Liver (tissue), 3 donors: ENCODE measurements at regions not wholly inside any gene's neighbourhood (a gene's known extent, or its start where the extent isn't known, plus 50 kb on each side); places are given as distances from the start of the nearest gene placed in this dataset.

ENCODE experiments used
- CTCF ChIP-seq: fragments of 150-350 bp; IDR thresholded peaks from 2 replicates; pipeline ENCODE4 v1.5.1; 2017; ENCODE audit warnings: improper control_type of control experiment, low read depth, low read length; ENCODE audit not compliant: missing input control
- EGR1 ChIP-seq, 2 donors: IDR thresholded peaks; 2 replicates each; pipeline ENCODE4 v1.6.1; 2016 to 2018; ENCODE audit warnings: antibody characterized with exemption in 2 of 2, low read depth in 2 of 2
- JUND ChIP-seq, 2 donors: IDR thresholded peaks; 2 replicates each; pipeline ENCODE4 v1.6.1; 2016; ENCODE audit warnings: antibody characterized with exemption in 2 of 2
- REST ChIP-seq: IDR thresholded peaks from 2 replicates; pipeline ENCODE4 v1.6.1; 2016; ENCODE audit warnings: antibody characterized with exemption, mild to moderate bottlenecking
- donor health status: healthy.
- donor health status: healthy.

GRCh38 chr11:22926341-22926740, 66.1 kb upstream of the CCDC179 start:
- no peak for TF ChIP-seq CTCF
- no peak for TF ChIP-seq REST
- TF ChIP-seq EGR1 (IDR thresholded peaks at IDR 0.05; ENCODE audit: low read depth in 2 of 2), result no peak
- no peak for TF ChIP-seq JUND (IDR thresholded peaks at IDR 0.05)
